OCI-LY3 (cell line): ENCODE measurements at regions not wholly inside any gene's neighbourhood (a gene's known extent, or its start where the extent isn't known, plus 50 kb on each side); places are given as distances from the start of the nearest gene placed in this dataset.

Experiments used
- H2AFZ ChIP-seq: fragments of 200-600, 300-600 bp; shearing (Covaris generic); 2 replicates; pipeline ENCODE4 v1.6.0; 2014; ENCODE audit warnings: antibody characterized with exemption, low read depth, low read length
- H3K27ac ChIP-seq: fragments of 200-600, 300-600 bp; sonication (generic); 2 replicates; pipeline ENCODE4 v1.5.1; 2014; ENCODE audit warnings: mild to moderate bottlenecking, low read length, moderate library complexity, mixed read lengths
- H3K27me3 ChIP-seq: fragments of 200-600, 300-600 bp; sonication (generic); 2 replicates; pipeline ENCODE4 v1.6.1; 2014; ENCODE audit warnings: low read depth, low read length, mixed read lengths
- H3K36me3 ChIP-seq: fragments of 200-600, 300-600 bp; sonication (generic); replicated peaks from 2 replicates; pipeline ENCODE3; 2014; ENCODE audit warnings: low read depth, low read length, mixed read lengths
- H3K4me1 ChIP-seq: fragments of 300-600, 200-600 bp; sonication (generic); 2 replicates; pipeline ENCODE4 v1.6.1; 2014; ENCODE audit warnings: low read length, mixed read lengths
- H3K4me2 ChIP-seq: fragments of 200-600, 300-600 bp; sonication (generic); 2 replicates; pipeline ENCODE4 v1.6.1; 2014; ENCODE audit warnings: low read length, mixed read lengths
- H3K4me3 ChIP-seq: fragments of 300-600, 200-600 bp; sonication (generic); 2 replicates; pipeline ENCODE4 v1.5.1; 2014; ENCODE audit warnings: antibody characterized with exemption, mild to moderate bottlenecking, low read length, moderate library complexity
- H3K79me2 ChIP-seq: fragments of 300-600, 200-600 bp; shearing (Covaris generic); 2 replicates; pipeline ENCODE4 v1.6.1; 2014; ENCODE audit warnings: mild to moderate bottlenecking, low read length, mixed read lengths
- H3K9ac ChIP-seq: fragments of 300-600, 200-600 bp; shearing (Covaris generic); 2 replicates; pipeline ENCODE4 v1.6.0; 2014; ENCODE audit warnings: mild to moderate bottlenecking, low read length, moderate library complexity
- H3K9me3 ChIP-seq: fragments of 200-600, 300-600 bp; shearing (Covaris generic); 2 replicates; pipeline ENCODE4 v1.6.1; 2014; ENCODE audit warnings: low read length, mixed read lengths; ENCODE audit not compliant: insufficient read depth
- H4K20me1 ChIP-seq: fragments of 200-600, 300-600 bp; sonication (generic); 2 replicates; pipeline ENCODE4 v1.6.1; 2016; ENCODE audit warnings: low read length, mixed read lengths; ENCODE audit not compliant: insufficient read depth
- CTCF ChIP-seq: fragments of 200-600, 300-600 bp; sonication (generic); IDR thresholded peaks from 2 replicates; pipeline ENCODE4 v1.5.1; 2014; ENCODE audit warnings: antibody characterized with exemption, low read length, low read depth
- EZH2phosphoT487 ChIP-seq: fragments of 200-600 bp; shearing (Covaris generic); IDR thresholded peaks from 2 replicates; pipeline ENCODE4 v1.6.1; 2018; ENCODE audit warnings: antibody characterized with exemption, mixed run types, low read depth

DNA sequence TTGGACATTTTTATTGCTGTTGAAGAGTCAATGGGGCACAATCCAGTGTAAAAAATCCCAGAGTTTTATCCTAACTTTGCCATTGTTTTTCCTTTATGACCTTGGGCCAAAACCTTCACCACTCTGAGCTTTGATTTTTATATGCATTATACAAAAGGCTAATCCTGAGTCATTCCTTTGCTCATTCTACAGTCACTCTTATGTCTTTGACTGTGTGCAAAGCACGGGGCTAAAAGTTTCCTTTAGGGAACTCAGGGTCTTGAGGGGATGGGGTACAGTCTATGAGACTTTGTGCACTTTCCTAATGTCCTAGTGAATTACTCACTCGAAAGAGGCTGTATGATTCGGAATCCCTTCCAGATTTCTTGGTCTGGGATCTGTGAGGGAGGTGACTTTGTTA is 543.2 kb upstream of the CAMK1G start:
- H3K4me3 ChIP-seq: no peak overlapping the region
- no peak overlapping the region for H3K4me2 ChIP-seq
- H4K20me1 ChIP-seq: no peaks in the 10 kb centered on the region
- no peak for TF ChIP-seq CTCF
- no peak for TF ChIP-seq EZH2phosphoT487
- H2AFZ ChIP-seq: no peak overlapping the region
- H3K9me3 ChIP-seq: no peaks in the 10 kb centered on the region
- H3K36me3 ChIP-seq: no peaks in the 10 kb centered on the region
- H3K9ac ChIP-seq: no peak overlapping the region
- H3K27ac ChIP-seq: no peak overlapping the region
- H3K27me3 ChIP-seq: peaks cover 9% of the 10 kb centered on the region
- H3K79me2 ChIP-seq: no peaks in the 10 kb centered on the region
- peaks cover 30% of the 10 kb centered on the region for H3K4me1 ChIP-seq

- Histone ChIP-seq H2AFZ (no peak overlapping the region), H3K9ac (no peak overlapping the region), H3K27ac (no peak overlapping the region), H3K4me3 (no peak overlapping the region), H3K4me2 (no peak overlapping the region), H4K20me1 (no peaks in the 10 kb centered on the region), H3K4me1 (peaks cover 30% of the 10 kb centered on the region), H3K36me3 (no peaks in the 10 kb centered on the region), H3K9me3 (no peaks in the 10 kb centered on the region), H3K27me3 (peaks cover 9% of the 10 kb centered on the region), H3K79me2 (no peaks in the 10 kb centered on the region)
- TF ChIP-seq CTCF (no peak), EZH2phosphoT487 (no peak)
Measured at GRCh38 chr1:209041927-209042326, 541.6 kb upstream of the CAMK1G start.

DNA sequence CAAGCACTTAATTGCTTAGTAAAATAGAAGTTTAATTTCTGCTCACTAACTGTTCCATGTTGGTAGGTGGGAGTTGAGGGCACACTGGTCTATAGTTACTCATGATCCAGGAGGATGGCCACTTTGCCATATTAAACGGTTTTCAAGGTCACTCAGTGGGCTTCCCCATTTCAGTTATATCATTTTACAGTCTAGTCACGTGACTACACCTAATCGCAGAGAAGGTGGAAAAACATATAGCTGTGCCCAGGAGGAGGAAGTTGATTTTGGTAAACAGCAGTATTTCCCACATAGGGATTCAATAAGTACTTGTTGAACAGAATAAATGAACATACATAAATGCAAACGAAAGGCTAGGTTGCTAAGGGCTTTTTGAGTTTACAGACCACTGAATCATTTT is 541.1 kb upstream of the CAMK1G start:
- TF ChIP-seq EZH2phosphoT487 (no peak), CTCF (no peak)
- H3K9ac ChIP-seq: no peak overlapping the region

DNA sequence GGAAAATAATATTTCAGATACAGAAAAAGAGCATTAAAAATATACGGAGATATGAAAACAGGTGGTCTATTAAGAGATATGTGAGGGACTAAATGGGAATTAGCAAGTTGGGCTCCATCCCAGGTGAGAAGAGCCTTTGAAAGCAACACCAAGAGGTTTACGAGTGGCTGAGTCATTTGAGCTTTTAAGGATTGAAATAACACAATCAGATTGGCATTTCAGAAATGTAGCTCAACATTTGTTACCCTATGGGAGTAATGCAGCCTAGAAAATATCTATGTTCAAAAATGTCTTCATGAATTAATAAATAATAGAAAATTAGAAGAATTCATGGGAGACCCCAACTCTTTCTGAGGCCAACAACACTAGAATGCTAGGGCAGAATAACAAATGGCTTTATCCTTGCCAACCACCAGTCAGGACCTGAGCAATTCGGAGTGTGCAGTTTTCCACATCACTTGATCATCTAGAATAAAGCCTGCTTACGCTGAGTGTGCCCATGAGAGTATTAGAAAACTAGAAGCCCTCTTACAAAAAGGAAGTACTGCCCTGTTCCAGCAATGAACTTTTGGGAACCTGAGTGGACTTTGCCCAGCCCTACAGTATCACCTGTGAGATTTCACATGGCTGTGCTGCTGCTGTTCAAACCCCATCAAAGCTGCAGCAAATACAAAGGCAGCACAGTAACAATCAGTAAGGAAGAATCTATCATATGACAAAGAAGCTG is 538.0 kb upstream of the CAMK1G start:
- Histone ChIP-seq H3K4me2 (no peak overlapping the region), H3K9me3 (no peaks in the 10 kb centered on the region), H3K79me2 (no peaks in the 10 kb centered on the region), H3K36me3 (no peaks in the 10 kb centered on the region), H3K27me3 (peaks cover 13% of the 10 kb centered on the region), H2AFZ (no peak overlapping the region), H3K9ac (no peak overlapping the region), H4K20me1 (no peaks in the 10 kb centered on the region), H3K4me1 (no peaks in the 10 kb centered on the region; the same call in 1 of the 2 replicates), H3K27ac (no peak overlapping the region), H3K4me3 (no peak overlapping the region)
- TF ChIP-seq EZH2phosphoT487 (no peak), CTCF (no peak)

More for the DNA sequence above, 541.1 kb upstream of the CAMK1G start:
- Histone ChIP-seq H3K27ac (no peak overlapping the region), H3K27me3 (peaks cover 9% of the 10 kb centered on the region), H3K9me3 (no peaks in the 10 kb centered on the region), H4K20me1 (no peaks in the 10 kb centered on the region), H3K4me2 (no peak overlapping the region), H3K4me3 (no peak overlapping the region), H3K4me1 (peaks cover 29% of the 10 kb centered on the region), H3K36me3 (no peaks in the 10 kb centered on the region), H3K79me2 (no peaks in the 10 kb centered on the region), H2AFZ (no peak overlapping the region)
